HG02870 (cell line): ENCODE measurements at regions not wholly inside any gene's neighbourhood (a gene's known extent, or its start where the extent isn't known, plus 50 kb on each side); places are given as distances from the start of the nearest gene placed in this dataset.

ENCODE experiments used
- ATAC-seq: cut with Tn5 transposase; IDR thresholded peaks from one replicate; pipeline ENCODE4 v1.9.1; 2021; ENCODE audit warnings: mild to moderate bottlenecking, moderate library complexity; ENCODE audit not compliant: unreplicated experiment

- no peak for ATAC-seq
Measured at GRCh38 chr13:107365466-107366215, 797.7 kb upstream of the ARGLU1 start.

GRCh38 chr13:107364658-107365057, 796.7 kb upstream of the ARGLU1 start:
- ATAC-seq = no peak

- ATAC-seq = no peak
Measured at GRCh38 chr13:107361666-107362065, 793.7 kb upstream of the ARGLU1 start.

GRCh38 chr13:107360010-107360409, 792.1 kb upstream of the ARGLU1 start:
- no peak for ATAC-seq

GRCh38 chr13:107358866-107359265, 790.9 kb upstream of the ARGLU1 start:
- ATAC-seq = no peak

- ATAC-seq = no peak
Measured at GRCh38 chr13:107351305-107351704, 783.4 kb upstream of the ARGLU1 start.

- ATAC-seq = no peak
Measured at GRCh38 chr13:107348925-107349324, 781.0 kb upstream of the ARGLU1 start.

GRCh38 chr13:107348471-107348870, 780.5 kb upstream of the ARGLU1 start:
- ATAC-seq = no peak

- no peak for ATAC-seq
Measured at GRCh38 chr13:107347641-107348369, 779.9 kb upstream of the ARGLU1 start.

- no peak for ATAC-seq
Measured at GRCh38 chr13:107342747-107343146, 774.8 kb upstream of the ARGLU1 start.

- ATAC-seq = no peak
Measured at GRCh38 chr13:107339209-107339608, 771.3 kb upstream of the ARGLU1 start.

GRCh38 chr13:107332188-107332587, 764.3 kb upstream of the ARGLU1 start:
- ATAC-seq = no peak

- no peak for ATAC-seq
Measured at GRCh38 chr13:107331359-107331758, 763.4 kb upstream of the ARGLU1 start.

GRCh38 chr13:107330484-107330883, 762.5 kb upstream of the ARGLU1 start:
- no peak for ATAC-seq

- no peak for ATAC-seq
Measured at GRCh38 chr13:107329991-107330390, 762.1 kb upstream of the ARGLU1 start.

GRCh38 chr13:107324416-107325204, 756.7 kb upstream of the ARGLU1 start:
- no peak for ATAC-seq

- no peak for ATAC-seq
Measured at GRCh38 chr13:107322228-107322627, 754.3 kb upstream of the ARGLU1 start.

GRCh38 chr13:107305178-107305577, 737.2 kb upstream of the ARGLU1 start:
- ATAC-seq = no peak

GRCh38 chr13:107301724-107302374, 733.9 kb upstream of the ARGLU1 start:
- no peak for ATAC-seq

GRCh38 chr13:107299717-107300116, 731.8 kb upstream of the ARGLU1 start:
- ATAC-seq = no peak

- no peak for ATAC-seq
Measured at GRCh38 chr13:107296804-107297203, 728.9 kb upstream of the ARGLU1 start.
